ENCODE measurements at regions not wholly inside any gene's neighbourhood (a gene's known extent, or its start where the extent isn't known, plus 50 kb on each side); places are given as distances from the start of the nearest gene placed in this dataset.
A peak's percentile ranks its signal among the peaks of the same experiment; 100 is the strongest.

GRCh38 chr5:143470120-143470519, 66.6 kb upstream of the NR3C1 start:
- Mint-ChIP-seq H3K36me3 (no peaks in the 10 kb centered on the region), H3K27ac (no peak overlapping the region), H3K9me3 (no peaks in the 10 kb centered on the region), H3K4me1 (no peaks in the 10 kb centered on the region), H3K4me3 (no peak overlapping the region), H3K27me3 (no peaks in the 10 kb centered on the region)
- Histone ChIP-seq H3K4me3 (ENCODE audit: low read length in 2 of 2) (no peak overlapping the region), H3K27me3 (ENCODE audit: insufficient read depth, low read length) (no peaks in the 10 kb centered on the region), H3K9me3 (ENCODE audit: control insufficient read depth in 1 of 2, low read length in 2 of 2) (no peaks in the 10 kb centered on the region), H3K4me1 (ENCODE audit: insufficient read depth, low read length) (no peaks in the 10 kb centered on the region), H3K27ac (ENCODE audit: low read depth, low read length) (no peak overlapping the region), H3K36me3 (ENCODE audit: insufficient read depth, low read length) (no peaks in the 10 kb centered on the region)
- DNase-seq = no peak
- POLR2A ChIA-PET (ENCODE audit: partially characterized antibody) = no interaction called here
- intact Hi-C loops (cut with micrococcal nuclease) = no loop called here
- CTCF ChIA-PET (ENCODE audit: partially characterized antibody) = no interaction called here

- H3K9me3 Mint-ChIP-seq = no peaks in the 10 kb centered on the region
- DNase-seq = no peak
- Histone ChIP-seq H3K4me1 (ENCODE audit: insufficient read depth, low read length) (no peaks in the 10 kb centered on the region), H3K27me3 (ENCODE audit: insufficient read depth, low read length) (no peaks in the 10 kb centered on the region), H3K27ac (ENCODE audit: low read depth, low read length) (no peak overlapping the region), H3K36me3 (ENCODE audit: insufficient read depth, low read length) (no peaks in the 10 kb centered on the region), H3K9me3 (ENCODE audit: control insufficient read depth in 1 of 2, low read length in 2 of 2) (no peaks in the 10 kb centered on the region), H3K4me3 (ENCODE audit: low read length in 2 of 2) (no peak overlapping the region)
- H3K4me3 Mint-ChIP-seq = no peak overlapping the region
- intact Hi-C loops (cut with micrococcal nuclease) = no loop called here
- no peaks in the 10 kb centered on the region for H3K4me1 Mint-ChIP-seq
- H3K36me3 Mint-ChIP-seq = no peaks in the 10 kb centered on the region
- no peak overlapping the region for H3K27ac Mint-ChIP-seq
- POLR2A ChIA-PET (ENCODE audit: partially characterized antibody) = interaction anchor here (1.4 kb wide), 1 partner anchor 64 kb away, joined by 3 read pairs; no protein-coding TSS in a partner anchor
- CTCF ChIA-PET (ENCODE audit: partially characterized antibody) = no interaction called here
- no peaks in the 10 kb centered on the region for H3K27me3 Mint-ChIP-seq
These were observed 65.6 kb upstream of the NR3C1 start for GRCh38 chr5:143469125-143469524.

- DNase-seq = no peak
- CTCF ChIA-PET (ENCODE audit: partially characterized antibody) = no interaction called here
These were observed 63.1 kb upstream of the NR3C1 start for GRCh38 chr5:143466632-143467031.

GRCh38 chr5:143464723-143465490, 61.4 kb upstream of the NR3C1 start:
- H3K36me3 Mint-ChIP-seq = no peaks in the 10 kb centered on the region
- Histone ChIP-seq H3K27ac (ENCODE audit: low read depth, low read length) (no peak overlapping the region), H3K4me1 (ENCODE audit: insufficient read depth, low read length) (no peaks in the 10 kb centered on the region), H3K4me3 (ENCODE audit: low read length in 2 of 2) (no peak overlapping the region), H3K9me3 (ENCODE audit: control insufficient read depth in 1 of 2, low read length in 2 of 2) (no peaks in the 10 kb centered on the region), H3K27me3 (ENCODE audit: insufficient read depth, low read length) (no peaks in the 10 kb centered on the region), H3K36me3 (ENCODE audit: insufficient read depth, low read length) (no peaks in the 10 kb centered on the region)
- no peak for DNase-seq
- H3K4me1 Mint-ChIP-seq = no peaks in the 10 kb centered on the region
- H3K4me3 Mint-ChIP-seq = no peak overlapping the region
- H3K9me3 Mint-ChIP-seq = no peaks in the 10 kb centered on the region
- intact Hi-C loops (cut with micrococcal nuclease) = no loop called here
- H3K27me3 Mint-ChIP-seq = no peaks in the 10 kb centered on the region
- no peak overlapping the region for H3K27ac Mint-ChIP-seq
- POLR2A ChIA-PET (ENCODE audit: partially characterized antibody) = interaction anchor here (1.4 kb wide), 1 partner anchor 60 kb away, joined by 3 read pairs; no protein-coding TSS in a partner anchor
- CTCF ChIA-PET (ENCODE audit: partially characterized antibody) = interaction anchor here (1.4 kb wide), 1 partner anchor 435 kb away, joined by 3 read pairs; no protein-coding TSS in a partner anchor

More at GRCh38 chr5:143466632-143467031, 63.1 kb upstream of the NR3C1 start:
- Histone ChIP-seq H3K4me3 (ENCODE audit: low read length in 2 of 2) (no peak overlapping the region), H3K4me1 (ENCODE audit: insufficient read depth, low read length) (no peaks in the 10 kb centered on the region), H3K27ac (ENCODE audit: low read depth, low read length) (no peak overlapping the region), H3K27me3 (ENCODE audit: insufficient read depth, low read length) (no peaks in the 10 kb centered on the region), H3K36me3 (ENCODE audit: insufficient read depth, low read length) (no peaks in the 10 kb centered on the region), H3K9me3 (ENCODE audit: control insufficient read depth in 1 of 2, low read length in 2 of 2) (no peaks in the 10 kb centered on the region)
- H3K4me3 Mint-ChIP-seq = no peak overlapping the region
- H3K27me3 Mint-ChIP-seq = no peaks in the 10 kb centered on the region
- POLR2A ChIA-PET (ENCODE audit: partially characterized antibody) = no interaction called here
- no peaks in the 10 kb centered on the region for H3K4me1 Mint-ChIP-seq
- intact Hi-C loops (cut with micrococcal nuclease) = no loop called here
- H3K9me3 Mint-ChIP-seq = no peaks in the 10 kb centered on the region
- no peaks in the 10 kb centered on the region for H3K36me3 Mint-ChIP-seq
- H3K27ac Mint-ChIP-seq = no peak overlapping the region

- Histone ChIP-seq H3K4me3 (ENCODE audit: low read length in 2 of 2) (no peak overlapping the region), H3K36me3 (ENCODE audit: insufficient read depth, low read length) (no peaks in the 10 kb centered on the region), H3K9me3 (ENCODE audit: control insufficient read depth in 1 of 2, low read length in 2 of 2) (no peaks in the 10 kb centered on the region), H3K27me3 (ENCODE audit: insufficient read depth, low read length) (no peaks in the 10 kb centered on the region), H3K4me1 (ENCODE audit: insufficient read depth, low read length) (no peaks in the 10 kb centered on the region), H3K27ac (ENCODE audit: low read depth, low read length) (no peak overlapping the region)
- Mint-ChIP-seq H3K27ac (no peak overlapping the region), H3K4me3 (no peak overlapping the region), H3K4me1 (no peaks in the 10 kb centered on the region), H3K27me3 (no peaks in the 10 kb centered on the region), H3K36me3 (no peaks in the 10 kb centered on the region), H3K9me3 (no peaks in the 10 kb centered on the region)
- no peak for DNase-seq
- ChIA-PET CTCF (ENCODE audit: partially characterized antibody) (no interaction called here), POLR2A (ENCODE audit: partially characterized antibody) (no interaction called here)
- intact Hi-C loops (cut with micrococcal nuclease) = no loop called here
These were observed 58.9 kb upstream of the NR3C1 start for GRCh38 chr5:143462431-143462830.

- Mint-ChIP-seq H3K27me3 (no peaks in the 10 kb centered on the region), H3K4me3 (no peak overlapping the region), H3K27ac (no peak overlapping the region), H3K4me1 (no peaks in the 10 kb centered on the region), H3K36me3 (no peaks in the 10 kb centered on the region), H3K9me3 (no peaks in the 10 kb centered on the region)
- H3K27ac ChIP-seq (ENCODE audit: low read depth, low read length) = no peak overlapping the region
- no peaks in the 10 kb centered on the region for H3K36me3 ChIP-seq (ENCODE audit: insufficient read depth, low read length)
- H3K9me3 ChIP-seq (ENCODE audit: control insufficient read depth in 1 of 2, low read length in 2 of 2) = no peaks in the 10 kb centered on the region
- no peaks in the 10 kb centered on the region for H3K27me3 ChIP-seq (ENCODE audit: insufficient read depth, low read length)
- CTCF ChIA-PET (ENCODE audit: partially characterized antibody) = no interaction called here
- intact Hi-C loops (cut with micrococcal nuclease) = no loop called here
- POLR2A ChIA-PET (ENCODE audit: partially characterized antibody) = no interaction called here
- H3K4me1 ChIP-seq (ENCODE audit: insufficient read depth, low read length) = no peaks in the 10 kb centered on the region
- DNase-seq = no peak
- no peak overlapping the region for H3K4me3 ChIP-seq (ENCODE audit: low read length in 2 of 2)
These were observed 55.9 kb upstream of the NR3C1 start for GRCh38 chr5:143459433-143459832.

GRCh38 chr5:143456952-143457547, 53.6 kb upstream of the NR3C1 start:
- POLR2A ChIA-PET (ENCODE audit: partially characterized antibody) = no interaction called here
- Mint-ChIP-seq H3K4me3 (no peak overlapping the region), H3K27ac (peak overlapping the region in 1 of 7 donors; percentile 74), H3K9me3 (no peaks in the 10 kb centered on the region), H3K27me3 (no peaks in the 10 kb centered on the region), H3K36me3 (no peaks in the 10 kb centered on the region), H3K4me1 (no peaks in the 10 kb centered on the region)
- H3K9me3 ChIP-seq (ENCODE audit: control insufficient read depth in 1 of 2, low read length in 2 of 2) = no peaks in the 10 kb centered on the region
- intact Hi-C loops (cut with micrococcal nuclease) = no loop called here
- H3K4me1 ChIP-seq (ENCODE audit: insufficient read depth, low read length) = no peaks in the 10 kb centered on the region
- no peaks in the 10 kb centered on the region for H3K27me3 ChIP-seq (ENCODE audit: insufficient read depth, low read length)
- H3K36me3 ChIP-seq (ENCODE audit: insufficient read depth, low read length) = no peaks in the 10 kb centered on the region
- no peak for DNase-seq
- H3K27ac ChIP-seq (ENCODE audit: low read depth, low read length) = no peak overlapping the region
- CTCF ChIA-PET (ENCODE audit: partially characterized antibody) = no interaction called here
- no peak overlapping the region for H3K4me3 ChIP-seq (ENCODE audit: low read length in 2 of 2)

Measured in CD4-positive, alpha-beta memory T cell (primary cell).